MCF 10A (cell line): ENCODE measurements at regions not wholly inside any gene's neighbourhood (a gene's known extent, or its start where the extent isn't known, plus 50 kb on each side); places are given as distances from the start of the nearest gene placed in this dataset.
A peak's percentile ranks its signal among the peaks of the same experiment; 100 is the strongest.
"Not testable (repeated sequence)": the region's sequence is repeated elsewhere in the genome, so short reads cannot be mapped to it uniquely, and the experiment has no call there.

Experiments used
- BruUV-seq: library from RNA; stranded (reverse); fragments of 400-500 nt; replicated peaks from 2 replicates; lab custom pipeline; 2021; lab: Mats Ljungman, UMichigan
- CTCF ChIA-PET: fragments of 300-600 bp; sonication (Branson Sonifier 250); formaldehyde crosslinking; extraction: SDS; loops from one replicate; lab custom pipeline; 2021; ENCODE audit warnings: antibody characterized with exemption, inconsistent platforms; lab: Yijun Ruan, JAX
- POLR2A ChIA-PET: fragments of 300-600, 350-650 bp; sonication (Branson Sonifier 250); formaldehyde crosslinking; extraction: SDS; loops from one replicate; lab custom pipeline; 2020; ENCODE audit warnings: antibody characterized with exemption, inconsistent platforms; lab: Yijun Ruan, JAX
- DNase-seq: peaks from one replicate; pipeline ENCODE4 v3.0.0-alpha.2; 2018; ENCODE audit not compliant: unreplicated experiment
- H3K27ac Mint-ChIP-seq: one replicate; pipeline ENCODE4 v1.8.0; 2022; ENCODE audit warnings: mild to moderate bottlenecking, low read depth, mixed read lengths; ENCODE audit not compliant: unreplicated experiment
- H3K27me3 Mint-ChIP-seq: one replicate; pipeline ENCODE4 v1.8.0; 2022; ENCODE audit warnings: mixed read lengths; ENCODE audit not compliant: insufficient read depth, unreplicated experiment
- H3K36me3 Mint-ChIP-seq: one replicate; pipeline ENCODE4 v1.8.0; 2022; ENCODE audit warnings: mild to moderate bottlenecking, moderate library complexity, mixed read lengths; ENCODE audit not compliant: insufficient read depth, unreplicated experiment
- H3K4me1 Mint-ChIP-seq: one replicate; pipeline ENCODE4 v1.8.0; 2022; ENCODE audit warnings: mixed read lengths; ENCODE audit not compliant: insufficient read depth, unreplicated experiment
- H3K4me3 Mint-ChIP-seq: one replicate; pipeline ENCODE4 v1.8.0; 2022; ENCODE audit warnings: mild to moderate bottlenecking, moderate library complexity, mixed read lengths; ENCODE audit not compliant: unreplicated experiment
- H3K9me3 Mint-ChIP-seq: one replicate; pipeline ENCODE4 v1.8.0; 2022; ENCODE audit warnings: mixed read lengths; ENCODE audit not compliant: unreplicated experiment
- CTCF ChIP-seq: fragments of 200-600 bp; IDR thresholded peaks from one replicate; pipeline ENCODE4 v1.8.0; 2022; ENCODE audit warnings: antibody characterized with exemption, mild to moderate bottlenecking; ENCODE audit not compliant: unreplicated experiment
- intact Hi-C: fragments of 100-400 bp; cut with micrococcal nuclease; formaldehyde crosslinking; loops from 2 replicates; pipeline ENCODE4 v1.14.1; 2022

GRCh38 chr14:106315436-106315835 is 789.1 kb downstream of the TMEM121 start:
- BruUV-seq: no TSS peak
- Mint-ChIP-seq H3K36me3 (no peaks in the 10 kb centered on the region), H3K27me3 (peaks cover 24% of the 10 kb centered on the region), H3K27ac (no peak overlapping the region), H3K4me1 (no peaks in the 10 kb centered on the region), H3K9me3 (peaks cover 8% of the 10 kb centered on the region), H3K4me3 (no peak overlapping the region)
- DNase-seq: no peak
- intact Hi-C loops: no loop called here
- CTCF ChIA-PET: no interaction called here
- TF ChIP-seq CTCF: no peak
- POLR2A ChIA-PET: no interaction called here

- CTCF ChIA-PET: no interaction called here
Observed at GRCh38 chr14:106317593-106317992, 791.2 kb downstream of the TMEM121 start.

DNA sequence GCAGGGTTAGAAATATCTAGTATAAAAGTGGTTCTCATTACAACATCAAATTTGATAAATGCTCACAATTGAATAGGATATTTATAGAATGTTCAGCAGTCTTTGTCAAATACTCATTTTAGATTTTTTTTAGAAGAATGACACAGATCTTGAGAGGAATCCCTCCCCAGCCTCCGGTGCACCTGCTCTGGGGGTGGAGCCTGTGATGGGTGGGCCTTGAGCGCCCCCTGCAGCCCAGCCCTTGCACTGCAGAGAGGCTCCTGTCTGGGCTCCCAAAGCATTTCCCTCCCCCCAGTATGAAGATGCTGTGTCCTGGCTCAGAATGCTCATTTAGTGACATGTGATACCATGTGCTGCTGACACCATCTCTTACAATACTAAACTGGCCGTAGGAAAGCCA is 792.3 kb downstream of the TMEM121 start:
- POLR2A ChIA-PET: no interaction called here
- H3K4me1 Mint-ChIP-seq: no peaks in the 10 kb centered on the region
- peak; percentile 27 for TF ChIP-seq CTCF
- H3K27ac Mint-ChIP-seq: no peak overlapping the region
- CTCF ChIA-PET: no interaction called here
- H3K4me3 Mint-ChIP-seq: no peak overlapping the region
- H3K27me3 Mint-ChIP-seq: peaks cover 18% of the 10 kb centered on the region
- BruUV-seq: no TSS peak
- DNase-seq: no peak
- peaks cover 8% of the 10 kb centered on the region for H3K9me3 Mint-ChIP-seq
- H3K36me3 Mint-ChIP-seq: no peaks in the 10 kb centered on the region
- intact Hi-C loops: no loop called here

More at GRCh38 chr14:106317593-106317992, 791.2 kb downstream of the TMEM121 start:
- BruUV-seq: no TSS peak
- Mint-ChIP-seq H3K27me3 (peaks cover 12% of the 10 kb centered on the region), H3K27ac (no peak overlapping the region), H3K9me3 (peaks cover 8% of the 10 kb centered on the region), H3K36me3 (no peaks in the 10 kb centered on the region), H3K4me1 (no peaks in the 10 kb centered on the region), H3K4me3 (no peak overlapping the region)
- no peak for DNase-seq
- intact Hi-C loops: no loop called here
- TF ChIP-seq CTCF: no peak
- POLR2A ChIA-PET: no interaction called here

- H3K36me3 Mint-ChIP-seq, H3K4me1 Mint-ChIP-seq, H3K9me3 Mint-ChIP-seq, BruUV-seq, POLR2A ChIA-PET, H3K27ac Mint-ChIP-seq, H3K4me3 Mint-ChIP-seq: not testable (repeated sequence)
- H3K27me3 Mint-ChIP-seq: peaks cover 55% of the 10 kb centered on the region
- peak; percentile 16 for TF ChIP-seq CTCF
- intact Hi-C loops: loop anchor here (2.0 kb wide), 1 partner anchor 27 kb away; no protein-coding TSS in a partner anchor
- peak; percentile 28 for DNase-seq
- CTCF ChIA-PET: interaction anchor here (0.7 kb wide), 1 partner anchor 11 kb away, joined by 5 read pairs; no protein-coding TSS in a partner anchor
Observed at GRCh38 chr14:106323970-106324369, 797.6 kb downstream of the TMEM121 start.
